ENCODE measurements at regions not wholly inside any gene's neighbourhood (a gene's known extent, or its start where the extent isn't known, plus 50 kb on each side); places are given as distances from the start of the nearest gene placed in this dataset.

- Histone ChIP-seq H2AFZ (ENCODE audit: low read length) (no peak overlapping the region), H3F3A (ENCODE audit: insufficient read depth, low read length) (no peaks in the 10 kb centered on the region), H3K27me3 (ENCODE audit: insufficient read depth, low read length) (no peaks in the 10 kb centered on the region), H3K4me1 (ENCODE audit: insufficient read depth, low read length, severe bottlenecking) (no peaks in the 10 kb centered on the region), H3K36me3 (ENCODE audit: insufficient read depth, low read length) (no peaks in the 10 kb centered on the region), H3K9me2 (ENCODE audit: low read depth, low read length) (no peaks in the 10 kb centered on the region), H3K4me2 (ENCODE audit: low read length) (no peak overlapping the region), H3K27ac (ENCODE audit: low read depth, low read length, poor library complexity, severe bottlenecking) (no peak overlapping the region), H4K20me1 (ENCODE audit: insufficient read depth, low read length) (no peaks in the 10 kb centered on the region), H3K79me2 (ENCODE audit: insufficient read depth, low read length) (no peaks in the 10 kb centered on the region), H3K9me3 (ENCODE audit: low read length) (no peaks in the 10 kb centered on the region), H3K4me3 (ENCODE audit: low read depth, low read length, poor library complexity, severe bottlenecking) (no peak overlapping the region), H3K9ac (ENCODE audit: low read length) (no peak overlapping the region)
- TF ChIP-seq CTCF (IDR thresholded peaks at IDR 0.05; ENCODE audit: low read length) (no peak), EZH2 (IDR thresholded peaks at IDR 0.05; ENCODE audit: borderline replicate concordance, low read length) (no peak)
Observed at GRCh38 chr2:2586931-2587330, 255.9 kb upstream of the MYT1L start.

DNA sequence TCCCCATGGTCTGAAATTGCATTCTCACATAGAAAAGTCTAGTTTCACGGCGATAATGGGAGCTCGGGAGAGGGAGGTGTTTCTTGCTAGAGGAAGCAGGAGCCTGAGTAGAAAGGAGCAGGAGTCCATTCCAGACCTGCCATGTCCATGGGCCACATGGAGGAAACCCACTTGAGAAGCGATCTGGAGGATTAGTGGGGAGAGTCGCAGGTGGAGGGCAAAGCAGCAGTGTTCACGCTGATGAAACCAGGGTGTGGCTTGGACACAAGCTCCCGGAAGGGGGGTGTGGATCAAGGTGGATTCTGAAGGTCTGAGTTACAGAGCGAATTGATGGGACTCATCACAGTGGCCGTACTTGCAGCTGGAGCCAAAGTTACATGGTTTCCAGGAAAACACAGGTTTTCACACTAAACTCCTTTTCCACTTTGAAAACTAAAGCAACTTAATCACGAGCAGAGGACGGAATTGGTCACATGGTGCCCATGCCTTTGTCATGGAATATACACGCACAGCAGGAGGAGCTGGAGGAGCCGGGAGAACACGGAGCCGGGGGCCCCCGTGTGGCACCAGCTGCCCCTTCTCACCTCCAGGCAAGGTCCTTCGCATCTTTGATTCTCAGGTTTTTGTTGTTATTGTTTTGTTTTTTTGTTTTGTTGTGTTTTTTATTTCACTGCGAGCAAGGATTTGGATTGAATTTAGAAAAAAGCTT lies 255.1 kb upstream of the MYT1L start:
- Histone ChIP-seq H3K27me3 (ENCODE audit: insufficient read depth, low read length) (no peaks in the 10 kb centered on the region), H3K4me2 (ENCODE audit: low read length) (no peak overlapping the region), H3K79me2 (ENCODE audit: insufficient read depth, low read length) (no peaks in the 10 kb centered on the region), H3K36me3 (ENCODE audit: insufficient read depth, low read length) (no peaks in the 10 kb centered on the region), H3K4me3 (ENCODE audit: low read depth, low read length, poor library complexity, severe bottlenecking) (no peak overlapping the region), H3K9ac (ENCODE audit: low read length) (no peak overlapping the region), H4K20me1 (ENCODE audit: insufficient read depth, low read length) (no peaks in the 10 kb centered on the region), H3K9me3 (ENCODE audit: low read length) (no peaks in the 10 kb centered on the region), H3K4me1 (ENCODE audit: insufficient read depth, low read length, severe bottlenecking) (no peaks in the 10 kb centered on the region), H3F3A (ENCODE audit: insufficient read depth, low read length) (no peaks in the 10 kb centered on the region), H2AFZ (ENCODE audit: low read length) (no peak overlapping the region), H3K9me2 (ENCODE audit: low read depth, low read length) (no peaks in the 10 kb centered on the region), H3K27ac (ENCODE audit: low read depth, low read length, poor library complexity, severe bottlenecking) (no peak overlapping the region)
- TF ChIP-seq EZH2 (IDR thresholded peaks at IDR 0.05; ENCODE audit: borderline replicate concordance, low read length) = no peak

- Histone ChIP-seq H3K27me3 (ENCODE audit: insufficient read depth, low read length) (no peaks in the 10 kb centered on the region), H3K36me3 (ENCODE audit: insufficient read depth, low read length) (no peaks in the 10 kb centered on the region), H3K9me2 (ENCODE audit: low read depth, low read length) (no peaks in the 10 kb centered on the region), H2AFZ (ENCODE audit: low read length) (no peak overlapping the region), H3K79me2 (ENCODE audit: insufficient read depth, low read length) (no peaks in the 10 kb centered on the region), H4K20me1 (ENCODE audit: insufficient read depth, low read length) (no peaks in the 10 kb centered on the region), H3K9ac (ENCODE audit: low read length) (no peak overlapping the region), H3K27ac (ENCODE audit: low read depth, low read length, poor library complexity, severe bottlenecking) (no peak overlapping the region), H3F3A (ENCODE audit: insufficient read depth, low read length) (no peaks in the 10 kb centered on the region), H3K9me3 (ENCODE audit: low read length) (no peaks in the 10 kb centered on the region), H3K4me1 (ENCODE audit: insufficient read depth, low read length, severe bottlenecking) (no peaks in the 10 kb centered on the region), H3K4me3 (ENCODE audit: low read depth, low read length, poor library complexity, severe bottlenecking) (no peak overlapping the region), H3K4me2 (ENCODE audit: low read length) (no peak overlapping the region)
- no peak for TF ChIP-seq CTCF (IDR thresholded peaks at IDR 0.05; ENCODE audit: low read length)
- TF ChIP-seq EZH2 (IDR thresholded peaks at IDR 0.05; ENCODE audit: borderline replicate concordance, low read length) = no peak
Observed at GRCh38 chr2:2582998-2583545, 252.0 kb upstream of the MYT1L start.
